GM12864 (cell line): ENCODE measurements at regions not wholly inside any gene's neighbourhood (a gene's known extent, or its start where the extent isn't known, plus 50 kb on each side); places are given as distances from the start of the nearest gene placed in this dataset.

Source experiments
- DNase-seq: peaks from one replicate; pipeline ENCODE4 v3.0.0-alpha.2; 2011; ENCODE audit warnings: low read depth
- H3K4me3 ChIP-seq: 2 replicates; pipeline ENCODE4 v1.5.1; 2011; ENCODE audit warnings: mild to moderate bottlenecking, low read depth, low read length, control low read depth
- CTCF ChIP-seq: IDR thresholded peaks from 2 replicates; pipeline ENCODE4 v1.5.1; 2011; ENCODE audit warnings: low read depth, mild to moderate bottlenecking, moderate library complexity, low read length, control low read depth, inconsistent platforms; ENCODE audit errors: missing control alignments

DNA sequence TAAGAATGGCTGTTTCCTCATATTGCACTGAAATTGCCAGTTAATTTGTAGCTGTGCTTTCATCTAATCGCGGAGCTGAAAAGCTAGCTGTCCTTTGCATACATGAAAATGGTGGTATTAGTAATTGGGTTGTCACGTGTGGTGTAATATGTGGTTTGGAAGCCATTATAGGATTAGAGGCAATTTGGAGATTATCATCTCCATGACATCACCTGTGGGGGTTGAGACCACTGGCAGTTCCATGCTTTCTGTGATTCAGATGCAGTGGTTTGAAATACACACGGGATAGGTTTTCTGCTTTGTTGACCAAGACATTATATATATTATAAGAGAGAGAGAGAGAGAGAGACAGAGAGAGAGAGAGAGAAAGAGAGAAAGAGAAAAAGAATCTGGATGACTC, 180.8 kb downstream of the RAB11FIP2 start:
- TF ChIP-seq CTCF = no peak
- no peak overlapping the region for H3K4me3 ChIP-seq
- no peak for DNase-seq

GRCh38 chr10:117868151-117868550, 178.6 kb downstream of the RAB11FIP2 start:
- no peak for TF ChIP-seq CTCF
- H3K4me3 ChIP-seq = no peak overlapping the region

GRCh38 chr10:117875793-117876192, 170.9 kb downstream of the RAB11FIP2 start:
- no peak for DNase-seq
- no peak overlapping the region for H3K4me3 ChIP-seq
- TF ChIP-seq CTCF = no peak

More at GRCh38 chr10:117868151-117868550, 178.6 kb downstream of the RAB11FIP2 start:
- no peak for DNase-seq

- DNase-seq = no peak
- no peak for TF ChIP-seq CTCF
- H3K4me3 ChIP-seq = no peak overlapping the region
Measured at GRCh38 chr10:117876210-117876609, 170.5 kb downstream of the RAB11FIP2 start.

DNA sequence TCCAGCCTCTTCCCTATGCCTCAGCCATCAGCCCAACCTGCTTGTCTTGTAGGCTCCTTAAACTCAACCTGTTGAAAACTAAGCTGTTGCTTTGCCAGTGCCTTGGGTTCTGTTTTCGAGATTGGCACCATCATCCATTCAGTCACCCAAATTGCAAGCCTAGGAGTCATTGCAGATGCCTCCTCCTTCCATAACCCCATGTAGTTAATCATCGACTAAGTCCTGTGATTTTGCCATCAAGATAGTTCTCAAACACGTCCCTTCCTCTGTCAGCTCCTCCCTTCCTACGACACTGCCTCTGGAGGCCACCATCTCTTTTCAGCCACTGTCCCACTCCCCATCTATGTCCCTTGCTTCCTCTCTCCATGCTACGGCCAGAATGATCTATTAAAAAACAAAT, 168.1 kb downstream of the RAB11FIP2 start:
- no peak for DNase-seq

DNA sequence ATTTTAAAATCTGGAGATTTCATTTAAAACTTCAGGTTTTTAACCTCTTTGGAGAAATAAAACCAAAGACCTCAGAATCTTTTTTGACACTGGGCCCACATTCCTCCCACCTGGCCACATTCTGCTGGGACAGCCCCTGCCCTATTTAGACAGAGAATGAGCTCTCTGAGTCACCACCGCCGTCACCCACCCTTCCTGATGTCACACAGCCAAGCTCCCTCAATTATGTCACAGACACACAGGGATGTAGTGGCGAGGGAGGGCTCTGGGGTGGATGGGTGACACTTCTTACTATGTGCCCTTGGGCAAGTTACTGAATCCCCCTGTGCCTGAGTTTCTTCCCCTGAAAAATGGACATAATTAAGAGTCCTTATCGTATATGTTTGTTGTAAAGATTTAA, 162.6 kb downstream of the RAB11FIP2 start:
- no peak overlapping the region for H3K4me3 ChIP-seq
- no peak for TF ChIP-seq CTCF
- no peak for DNase-seq

More for the DNA sequence above, 168.1 kb downstream of the RAB11FIP2 start:
- no peak overlapping the region for H3K4me3 ChIP-seq
- TF ChIP-seq CTCF = no peak

- TF ChIP-seq CTCF = no peak
- no peak for DNase-seq
Measured at GRCh38 chr10:117884592-117884991, 162.1 kb downstream of the RAB11FIP2 start.

More at GRCh38 chr10:117884592-117884991, 162.1 kb downstream of the RAB11FIP2 start:
- H3K4me3 ChIP-seq = no peak overlapping the region
